HepG2 (cell line): ENCODE measurements at regions not wholly inside any gene's neighbourhood (a gene's known extent, or its start where the extent isn't known, plus 50 kb on each side); places are given as distances from the start of the nearest gene placed in this dataset.

Experiments used
- ATAC-seq: fragments of 200-7000 bp; cut with Tn5 transposase; 3 replicates; pipeline ENCODE4 v1.9.1; 2020; ENCODE audit warnings: mild to moderate bottlenecking, moderate library complexity
- BruUV-seq: library from RNA; stranded (reverse); fragments of 400-500 nt; replicated peaks from 2 replicates; lab custom pipeline; 2021; lab: Mats Ljungman, UMichigan
- CTCF ChIA-PET: fragments of 300-600 bp; formaldehyde crosslinking; extraction: SDS; loops from one replicate; lab custom pipeline; 2021; ENCODE audit warnings: low total read pairs, inconsistent platforms, low intra/inter-chr PET ratio; lab: Yijun Ruan, JAX
- POLR2A ChIA-PET: fragments of 350-600 bp; sonication (Branson Sonifier 250); formaldehyde crosslinking; loops from one replicate; lab custom pipeline; 2020; ENCODE audit warnings: antibody characterized with exemption, inconsistent platforms; lab: Yijun Ruan, JAX
- DNase-seq: peaks from one replicate; pipeline ENCODE4 v3.0.0-alpha.2; 2015; ENCODE audit warnings: low spot score
- FAIRE-seq: peaks from 3 replicates; lab custom pipeline; 2011; peaks lifted over from hg19 to GRCh38; lab: Jason Lieb, UNC
- H2AFZ ChIP-seq: one replicate; pipeline ENCODE4 v1.6.1; 2011; ENCODE audit warnings: low read length, inconsistent platforms
- H3K27ac ChIP-seq: fragments of 300-600 bp; 3 replicates; pipeline ENCODE4 v1.8.0; 2011; ENCODE audit warnings: mixed run types, mild to moderate bottlenecking, mixed read lengths, low read length, inconsistent platforms; ENCODE audit not compliant: insufficient read depth; ENCODE audit errors: extremely low read length
- H3K27me3 ChIP-seq, 2 experiments: fragments of 200-600 bp in 1 of 2; 2 replicates in 1 of 2; 3 replicates in 1 of 2; pipeline versions ENCODE4 v1.6.0 to v1.8.0; 2011; ENCODE audit warnings: low read length in 2 of 2, mild to moderate bottlenecking in 2 of 2, moderate library complexity in 2 of 2, inconsistent platforms in 1 of 2; ENCODE audit not compliant: insufficient read depth in 2 of 2, control insufficient read depth in 1 of 2
- H3K36me3 ChIP-seq, 2 experiments: fragments of 200-600 bp in 1 of 2; replicated peaks in 1 of 2; 2 replicates in 1 of 2; 3 replicates in 1 of 2; pipeline versions ENCODE4 v1.5.1 to v1.8.0; 2011; ENCODE audit warnings: low read length in 2 of 2, inconsistent platforms in 1 of 2; ENCODE audit not compliant: insufficient read depth in 2 of 2, control insufficient read depth in 1 of 2
- H3K4me1 ChIP-seq: 2 replicates; pipeline ENCODE4 v1.5.1; 2012; ENCODE audit warnings: low read length, inconsistent platforms; ENCODE audit not compliant: insufficient read depth
- H3K4me2 ChIP-seq: 2 replicates; pipeline ENCODE4 v1.6.0; 2011; ENCODE audit warnings: low read depth, low read length, inconsistent platforms
- H3K4me3 ChIP-seq, 3 experiments: fragments of 200-600 bp in 1 of 3; sonication (generic), shearing (Covaris generic) in 1 of 3; replicated peaks in 1 of 3; 2 replicates each; pipeline ENCODE4 v1.5.1; 2011 to 2016; ENCODE audit warnings: low read length in 3 of 3, inconsistent platforms in 2 of 3, low read depth in 2 of 3, mild to moderate bottlenecking in 2 of 3, control low read depth in 1 of 3, mixed read lengths in 1 of 3; ENCODE audit not compliant: insufficient read depth in 1 of 3
- H3K79me2 ChIP-seq: one replicate; pipeline ENCODE4 v1.6.1; 2011; ENCODE audit warnings: low read length, inconsistent platforms; ENCODE audit not compliant: insufficient read depth
- H3K9ac ChIP-seq: 2 replicates; pipeline ENCODE4 v1.6.0; 2011; ENCODE audit warnings: mild to moderate bottlenecking, low read depth, low read length, inconsistent platforms; ENCODE audit not compliant: insufficient read depth
- H3K9me3 ChIP-seq: 2 replicates; pipeline ENCODE4 v1.5.1; 2012; ENCODE audit warnings: mild to moderate bottlenecking, low read length
- H4K20me1 ChIP-seq: 2 replicates; pipeline ENCODE4 v1.6.0; 2011; ENCODE audit warnings: inconsistent platforms, mild to moderate bottlenecking, low read length, moderate library complexity; ENCODE audit not compliant: insufficient read depth
- HNRNPH1 ChIP-seq: fragments of 200-400 bp; formaldehyde crosslinking; optimal IDR thresholded peaks from 2 replicates; pipeline ENCODE3; 2017; ENCODE audit warnings: mild to moderate bottlenecking, low read depth, low read length
- HNRNPLL ChIP-seq: fragments of 200-400 bp; formaldehyde crosslinking; IDR thresholded peaks from 2 replicates; pipeline ENCODE4 v1.6.1; 2017; ENCODE audit warnings: mild to moderate bottlenecking, low read depth, low read length; ENCODE audit not compliant: poor library complexity, severe bottlenecking
- KLF13 ChIP-seq: sonication (generic); formaldehyde crosslinking; IDR thresholded peaks from 2 replicates; pipeline ENCODE4 v1.4.0; 2020; ENCODE audit warnings: mild to moderate bottlenecking, missing genetic modification reagents
- RORA ChIP-seq: sonication (generic); formaldehyde crosslinking; IDR thresholded peaks from 2 replicates; pipeline ENCODE4 v1.5.0; 2020; ENCODE audit warnings: mild to moderate bottlenecking, missing genetic modification reagents, moderate library complexity
- SMAD9 ChIP-seq: sonication (generic); formaldehyde crosslinking; IDR thresholded peaks from 2 replicates; pipeline ENCODE4 v1.5.1; 2020; ENCODE audit warnings: mild to moderate bottlenecking, missing genetic modification reagents
- ZNF724P ChIP-seq: sonication (generic); formaldehyde crosslinking; IDR thresholded peaks from 2 replicates; pipeline ENCODE4 v1.8.0; 2022; ENCODE audit warnings: missing genetic modification reagents, borderline replicate concordance
- WGBS: methylation state at CpG from one replicate; pipeline ENCODE4 v1.1.6; 2017; ENCODE audit warnings: low lambda C conversion rate; 5-methylcytosine and 5-hydroxymethylcytosine counted together
- in situ Hi-C: cut with HindIII; loops from 2 replicates; pipeline ENCODE4 v1.10.0; 2017; ENCODE audit warnings: low pct_unique_long_range_greater_than_20kb; ENCODE audit not compliant: extremely low pct_ligation_motif_present
- intact Hi-C: fragments of 100-400 bp; cut with micrococcal nuclease; formaldehyde crosslinking; loops from one replicate; pipeline ENCODE4 v1.10.0; 2022; ENCODE audit not compliant: unreplicated experiment
- TF ChIP-seq, protein P1 (sequence below): sonication (generic); formaldehyde crosslinking; conservative IDR thresholded peaks from 2 replicates; pipeline ENCODE4 v1.4.0; 2020; ENCODE audit warnings: missing genetic modification reagents
- TF ChIP-seq, protein P2 (sequence below): sonication (generic); formaldehyde crosslinking; IDR thresholded peaks from 2 replicates; pipeline ENCODE4 v1.4.0; 2020; ENCODE audit warnings: missing genetic modification reagents

DNA sequence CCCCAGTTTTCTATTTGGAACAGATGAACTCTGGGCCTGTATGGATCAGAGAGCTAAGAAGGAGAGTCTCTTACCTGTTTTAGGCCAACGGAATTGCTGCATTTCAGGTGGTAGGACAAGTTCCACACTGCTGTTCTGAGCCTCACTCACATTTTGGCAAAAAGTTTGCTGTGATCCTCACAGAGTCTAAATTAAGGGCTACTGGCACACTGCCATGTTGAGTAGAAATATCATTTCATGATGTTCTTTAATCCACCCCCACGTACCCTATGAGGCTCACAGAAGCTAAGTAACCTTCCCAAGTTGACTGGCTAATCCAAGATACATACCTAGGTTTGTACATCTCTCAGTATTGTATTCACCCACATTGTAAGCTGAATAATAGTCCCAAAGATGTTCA is 447.2 kb downstream of the INHBA start:
- no peak overlapping the region for H3K4me3 ChIP-seq
- FAIRE-seq (no peak), ATAC-seq (no peak), DNase-seq (no peak)
- 0% methylated on average over 2 of the region's 2 CpGs for WGBS
- BruUV-seq = no TSS peak
- H3K4me1 ChIP-seq = no peaks in the 10 kb centered on the region
- H3K27me3 ChIP-seq = no peaks in the 10 kb centered on the region
- intact Hi-C loops (no loop called here), in situ Hi-C loops (no loop called here)
- H3K79me2 ChIP-seq = no peaks in the 10 kb centered on the region
- TF ChIP-seq HNRNPH1 (no peak), RORA (CRISPR knock-in tag) (no peak), KLF13 (no peak), SMAD9 (CRISPR knock-in tag) (no peak), HNRNPLL (no peak), ZNF724P (CRISPR knock-in tag) (no peak)
- TF ChIP-seq, protein P1, sequence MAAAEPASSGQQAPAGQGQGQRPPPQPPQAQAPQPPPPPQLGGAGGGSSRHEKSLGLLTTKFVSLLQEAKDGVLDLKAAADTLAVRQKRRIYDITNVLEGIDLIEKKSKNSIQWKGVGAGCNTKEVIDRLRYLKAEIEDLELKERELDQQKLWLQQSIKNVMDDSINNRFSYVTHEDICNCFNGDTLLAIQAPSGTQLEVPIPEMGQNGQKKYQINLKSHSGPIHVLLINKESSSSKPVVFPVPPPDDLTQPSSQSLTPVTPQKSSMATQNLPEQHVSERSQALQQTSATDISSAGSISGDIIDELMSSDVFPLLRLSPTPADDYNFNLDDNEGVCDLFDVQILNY (CRISPR knock-in tag) = no peak
- TF ChIP-seq, protein P2, sequence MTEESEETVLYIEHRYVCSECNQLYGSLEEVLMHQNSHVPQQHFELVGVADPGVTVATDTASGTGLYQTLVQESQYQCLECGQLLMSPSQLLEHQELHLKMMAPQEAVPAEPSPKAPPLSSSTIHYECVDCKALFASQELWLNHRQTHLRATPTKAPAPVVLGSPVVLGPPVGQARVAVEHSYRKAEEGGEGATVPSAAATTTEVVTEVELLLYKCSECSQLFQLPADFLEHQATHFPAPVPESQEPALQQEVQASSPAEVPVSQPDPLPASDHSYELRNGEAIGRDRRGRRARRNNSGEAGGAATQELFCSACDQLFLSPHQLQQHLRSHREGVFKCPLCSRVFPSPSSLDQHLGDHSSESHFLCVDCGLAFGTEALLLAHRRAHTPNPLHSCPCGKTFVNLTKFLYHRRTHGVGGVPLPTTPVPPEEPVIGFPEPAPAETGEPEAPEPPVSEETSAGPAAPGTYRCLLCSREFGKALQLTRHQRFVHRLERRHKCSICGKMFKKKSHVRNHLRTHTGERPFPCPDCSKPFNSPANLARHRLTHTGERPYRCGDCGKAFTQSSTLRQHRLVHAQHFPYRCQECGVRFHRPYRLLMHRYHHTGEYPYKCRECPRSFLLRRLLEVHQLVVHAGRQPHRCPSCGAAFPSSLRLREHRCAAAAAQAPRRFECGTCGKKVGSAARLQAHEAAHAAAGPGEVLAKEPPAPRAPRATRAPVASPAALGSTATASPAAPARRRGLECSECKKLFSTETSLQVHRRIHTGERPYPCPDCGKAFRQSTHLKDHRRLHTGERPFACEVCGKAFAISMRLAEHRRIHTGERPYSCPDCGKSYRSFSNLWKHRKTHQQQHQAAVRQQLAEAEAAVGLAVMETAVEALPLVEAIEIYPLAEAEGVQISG (CRISPR knock-in tag) = no peak
- H3K27ac ChIP-seq = no peak overlapping the region
- no peak overlapping the region for H3K9ac ChIP-seq
- H3K9me3 ChIP-seq = 0 out of 2 replicates have a peak, but pooled peaks cover 11% of the 10 kb centered on the region
- ChIA-PET POLR2A (no interaction called here), CTCF (no interaction called here)
- H4K20me1 ChIP-seq = no peaks in the 10 kb centered on the region
- no peaks in the 10 kb centered on the region for H3K36me3 ChIP-seq
- no peak overlapping the region for H3K4me2 ChIP-seq
- H2AFZ ChIP-seq = no peak overlapping the region
